Tibial artery (tissue), 4 donors: ENCODE measurements at regions not wholly inside any gene's neighbourhood (a gene's known extent, or its start where the extent isn't known, plus 50 kb on each side); places are given as distances from the start of the nearest gene placed in this dataset.

Source experiments
- DNase-seq, 2 donors: peaks; one replicate each; pipeline ENCODE4 v3.0.0-alpha.2; 2019
- H3K27ac ChIP-seq, 2 donors: fragments of 200-600 bp; sonication (generic) in 1 of 2; 1 replicate in 1 of 2; 2 replicates in 1 of 2; pipeline ENCODE4 v1.5.1; 2018 to 2019; ENCODE audit warnings: mild to moderate bottlenecking in 1 of 2
- H3K27me3 ChIP-seq, 2 donors: fragments of 200-600 bp; sonication (generic) in 1 of 2; one replicate each; pipeline versions ENCODE4 v1.5.1 to v1.6.0; 2016 to 2019
- H3K36me3 ChIP-seq, 3 donors: fragments of 200-600 bp; sonication (generic) in 2 of 3; one replicate each; pipeline ENCODE4 v1.5.1; 2016 to 2019; ENCODE audit warnings: mild to moderate bottlenecking in 2 of 3
- H3K4me1 ChIP-seq, 4 donors: fragments of 200-600 bp; sonication (generic) in 2 of 4; 1 replicate in 3 of 4; 2 replicates in 1 of 4; pipeline ENCODE4 v1.5.1; 2016 to 2019
- H3K4me3 ChIP-seq, 2 donors: fragments of 200-600 bp; sonication (generic) in 1 of 2; 1 replicate in 1 of 2; 2 replicates in 1 of 2; pipeline ENCODE4 v1.5.1; 2018 to 2019; ENCODE audit warnings: mild to moderate bottlenecking in 2 of 2
- H3K9me3 ChIP-seq, 3 donors: fragments of 200-600 bp; sonication (generic) in 1 of 3; one replicate each; pipeline ENCODE4 v1.5.1; 2016 to 2019
- intact Hi-C: fragments of 100-400 bp; cut with DNase I; formaldehyde crosslinking; loops from one replicate; pipeline ENCODE4 v1.15.0; 2023; ENCODE audit warnings: low total_unique reads
- TF ChIP-seq, protein P1 (sequence below), 2 experiments: fragments of 200-600 bp in 1 of 2; fragments of 450-650 bp in 1 of 2; IDR thresholded peaks; one replicate each; pipeline ENCODE4 v1.5.1; 2017 to 2019; ENCODE audit warnings: antibody characterized with exemption in 2 of 2, mild to moderate bottlenecking in 1 of 2, moderate library complexity in 1 of 2

DNA sequence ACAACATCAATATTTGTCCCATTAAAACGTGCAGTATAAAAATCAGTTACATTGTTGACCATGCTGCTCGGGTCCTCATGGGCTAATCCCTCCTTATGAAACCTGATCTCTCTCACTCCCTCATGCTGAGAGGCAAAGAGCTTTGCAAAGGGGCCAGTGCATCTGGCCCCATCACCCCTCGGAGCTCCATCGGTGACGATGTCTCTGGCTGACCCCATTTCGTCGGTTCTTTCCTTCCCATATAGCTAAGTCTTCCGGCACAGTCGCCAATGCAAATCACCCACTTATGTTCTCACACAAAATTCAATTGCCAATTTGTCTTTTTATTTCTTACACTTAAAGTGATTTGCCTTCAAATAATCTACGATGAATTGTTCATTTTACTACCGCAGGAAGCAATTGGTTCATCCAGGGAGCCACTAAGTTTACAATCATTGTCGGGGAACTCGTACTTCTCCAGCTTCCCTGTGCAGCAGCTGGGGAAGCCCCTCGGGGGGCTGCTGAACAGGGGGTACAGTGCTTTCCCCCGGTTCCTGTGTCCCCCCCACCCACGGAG is 199.8 kb upstream of the CDH4 start:
- no peaks in the 10 kb centered on the region for H3K4me1 ChIP-seq
- TF ChIP-seq, protein P1, sequence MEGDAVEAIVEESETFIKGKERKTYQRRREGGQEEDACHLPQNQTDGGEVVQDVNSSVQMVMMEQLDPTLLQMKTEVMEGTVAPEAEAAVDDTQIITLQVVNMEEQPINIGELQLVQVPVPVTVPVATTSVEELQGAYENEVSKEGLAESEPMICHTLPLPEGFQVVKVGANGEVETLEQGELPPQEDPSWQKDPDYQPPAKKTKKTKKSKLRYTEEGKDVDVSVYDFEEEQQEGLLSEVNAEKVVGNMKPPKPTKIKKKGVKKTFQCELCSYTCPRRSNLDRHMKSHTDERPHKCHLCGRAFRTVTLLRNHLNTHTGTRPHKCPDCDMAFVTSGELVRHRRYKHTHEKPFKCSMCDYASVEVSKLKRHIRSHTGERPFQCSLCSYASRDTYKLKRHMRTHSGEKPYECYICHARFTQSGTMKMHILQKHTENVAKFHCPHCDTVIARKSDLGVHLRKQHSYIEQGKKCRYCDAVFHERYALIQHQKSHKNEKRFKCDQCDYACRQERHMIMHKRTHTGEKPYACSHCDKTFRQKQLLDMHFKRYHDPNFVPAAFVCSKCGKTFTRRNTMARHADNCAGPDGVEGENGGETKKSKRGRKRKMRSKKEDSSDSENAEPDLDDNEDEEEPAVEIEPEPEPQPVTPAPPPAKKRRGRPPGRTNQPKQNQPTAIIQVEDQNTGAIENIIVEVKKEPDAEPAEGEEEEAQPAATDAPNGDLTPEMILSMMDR (IDR thresholded peaks at IDR 0.05) = no peak
- H3K36me3 ChIP-seq = no peaks in the 10 kb centered on the region
- no peak overlapping the region for H3K27ac ChIP-seq
- intact Hi-C loops = loop anchor here (5.0 kb wide), 1 partner anchor 1100 kb away; no protein-coding TSS in a partner anchor
- peaks cover 0 to 4% (median 0%) of the 10 kb centered on the region in 3 donors for H3K9me3 ChIP-seq
- DNase-seq = peak in 1 of 2 donors; percentile 5
- H3K27me3 ChIP-seq = peaks cover 0 to 6% of the 10 kb centered on the region in 2 donors
- no peak overlapping the region for H3K4me3 ChIP-seq

DNA sequence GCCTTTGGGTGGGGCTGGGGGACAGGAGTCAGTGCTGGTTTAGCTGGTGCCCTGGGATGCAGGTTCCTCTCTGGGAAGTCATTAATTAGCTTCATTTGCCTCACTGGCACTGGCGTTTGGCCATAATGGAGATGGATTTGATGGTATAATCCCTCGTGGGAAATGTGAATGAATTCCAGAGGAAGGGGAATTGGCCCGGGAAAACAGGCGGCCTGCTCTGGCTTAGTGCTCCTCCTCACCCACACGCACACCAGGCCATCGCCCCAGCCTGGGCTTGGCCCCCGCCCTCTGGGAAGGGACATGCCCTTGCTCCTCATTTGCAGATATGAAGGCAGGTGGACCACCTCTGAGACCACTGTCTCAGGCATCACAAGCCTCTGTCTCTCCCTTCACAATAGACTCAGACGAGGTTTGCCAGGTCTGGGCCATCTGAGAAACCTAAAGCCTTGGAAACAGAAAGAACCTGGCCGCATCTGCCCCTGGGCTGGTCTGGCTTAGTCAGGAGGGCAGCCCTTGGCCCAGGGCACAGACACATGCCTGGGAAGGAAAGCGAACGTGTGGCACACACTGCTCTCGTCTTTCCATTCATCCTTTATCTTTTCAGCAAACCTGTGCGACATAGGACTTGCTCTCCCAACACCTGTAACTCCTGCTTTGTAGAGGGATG is 199.2 kb upstream of the CDH4 start:
- H3K27ac ChIP-seq = no peak overlapping the region
- DNase-seq = peak in 1 of 2 donors; percentile 47

DNA sequence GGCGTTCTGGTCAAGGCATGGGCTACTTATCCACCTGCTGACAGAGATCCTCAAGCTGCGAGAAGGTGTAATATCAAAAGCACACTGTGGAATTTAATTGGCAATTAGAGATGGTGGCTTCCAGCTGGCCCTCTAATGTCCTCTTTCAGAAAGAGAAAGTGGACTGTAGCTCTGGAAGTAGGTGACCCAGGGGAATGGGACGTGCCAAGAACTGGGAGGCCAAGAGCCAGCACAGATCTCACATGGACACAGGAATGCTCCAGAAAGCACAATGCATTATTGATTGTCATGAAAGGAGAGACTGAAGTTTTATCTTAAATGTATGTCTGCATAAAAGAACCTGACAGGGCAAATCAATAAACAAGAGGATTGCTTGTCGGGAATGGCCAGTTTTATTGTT is 198.6 kb upstream of the CDH4 start:
- TF ChIP-seq, protein P1 (IDR thresholded peaks at IDR 0.05) = no peak
- intact Hi-C loops = loop anchor here (5.0 kb wide), 1 partner anchor 1101 kb away; no protein-coding TSS in a partner anchor
- DNase-seq = peak in 1 of 2 donors; percentile 27
- Histone ChIP-seq H3K27ac (no peak overlapping the region), H3K4me1 (no peaks in the 10 kb centered on the region), H3K4me3 (no peak overlapping the region), H3K27me3 (peaks cover 0 to 6% of the 10 kb centered on the region in 2 donors), H3K36me3 (no peaks in the 10 kb centered on the region), H3K9me3 (peaks cover 0 to 4% (median 0%) of the 10 kb centered on the region in 3 donors)

More for the DNA sequence above, 199.2 kb upstream of the CDH4 start:
- intact Hi-C loops = loop anchor here (5.0 kb wide), 1 partner anchor 1101 kb away; no protein-coding TSS in a partner anchor
- Histone ChIP-seq H3K36me3 (no peaks in the 10 kb centered on the region), H3K27me3 (peaks cover 0 to 6% of the 10 kb centered on the region in 2 donors), H3K9me3 (peaks cover 0 to 4% (median 0%) of the 10 kb centered on the region in 3 donors), H3K4me3 (no peak overlapping the region), H3K4me1 (no peaks in the 10 kb centered on the region)
- TF ChIP-seq, protein P1 (IDR thresholded peaks at IDR 0.05) = no peak

DNA sequence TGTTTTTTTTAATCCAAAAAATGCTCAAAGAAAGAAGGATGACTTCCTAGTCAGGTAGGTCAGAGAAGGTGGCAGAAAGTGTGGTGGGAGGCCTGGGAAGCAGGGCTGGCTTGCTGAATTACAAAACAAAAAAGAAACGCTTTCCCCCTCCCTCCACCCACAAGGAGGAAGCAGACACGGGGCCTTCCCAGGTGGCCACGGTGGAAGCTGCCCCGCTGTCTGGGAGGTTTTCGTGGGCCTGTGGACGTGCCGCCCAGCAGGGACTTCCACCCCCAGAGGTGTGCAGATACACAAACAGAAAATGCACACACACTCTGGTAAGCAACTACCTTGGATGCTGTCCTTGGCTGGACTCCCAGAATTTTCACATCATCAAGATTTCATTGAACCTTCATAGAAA is 198.2 kb upstream of the CDH4 start:
- TF ChIP-seq, protein P1 (IDR thresholded peaks at IDR 0.05) = no peak
- Histone ChIP-seq H3K4me1 (no peaks in the 10 kb centered on the region), H3K9me3 (peaks cover 0 to 1% (median 0%) of the 10 kb centered on the region in 3 donors), H3K36me3 (no peaks in the 10 kb centered on the region), H3K27ac (no peak overlapping the region), H3K4me3 (no peak overlapping the region), H3K27me3 (peaks cover 0 to 6% of the 10 kb centered on the region in 2 donors)
- peak in 1 of 2 donors; percentile 37 for DNase-seq
- intact Hi-C loops = loop anchor here (5.0 kb wide), 1 partner anchor 1102 kb away; no protein-coding TSS in a partner anchor

DNA sequence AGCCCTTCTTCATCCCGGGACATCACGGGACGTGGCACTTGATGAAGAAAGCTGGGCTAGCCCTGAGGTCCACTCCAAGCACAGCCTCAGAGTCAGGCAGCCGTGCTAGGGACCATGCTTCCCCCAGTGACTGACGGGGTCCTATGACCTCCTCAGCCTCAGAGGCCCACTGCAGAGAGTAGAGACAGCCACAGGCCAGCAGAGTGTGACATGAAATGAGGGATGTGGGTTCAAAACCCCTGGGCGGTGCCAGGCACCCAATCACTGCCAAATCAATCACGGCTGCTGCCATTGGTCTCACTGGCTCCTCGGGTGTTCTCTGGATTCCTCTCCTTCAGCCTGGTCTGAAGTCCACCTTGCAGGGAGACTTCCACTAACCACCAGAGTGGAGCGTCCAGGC is 197.7 kb upstream of the CDH4 start:
- Histone ChIP-seq H3K27ac (no peak overlapping the region), H3K9me3 (no peaks in the 10 kb centered on the region), H3K36me3 (no peaks in the 10 kb centered on the region), H3K4me3 (no peak overlapping the region), H3K27me3 (peaks cover 0 to 6% of the 10 kb centered on the region in 2 donors), H3K4me1 (no peaks in the 10 kb centered on the region)
- TF ChIP-seq, protein P1 (IDR thresholded peaks at IDR 0.05) = no peak
- intact Hi-C loops = loop anchor here (5.0 kb wide), 1 partner anchor 1102 kb away; no protein-coding TSS in a partner anchor
- DNase-seq = peak in 1 of 2 donors; percentile 40
